CD4-positive, alpha-beta T cell treated with Interleukin-21 for 1 hour (primary cell): ENCODE measurements at regions not wholly inside any gene's neighbourhood (a gene's known extent, or its start where the extent isn't known, plus 50 kb on each side); places are given as distances from the start of the nearest gene placed in this dataset.

Source experiments
- DNase-seq: peaks from one replicate; pipeline ENCODE4 v3.0.0-alpha.2; 2020

GRCh38 chr2:165033402-165033801 lies 78.1 kb upstream of the SLC38A11 start:
- no peak for DNase-seq

DNA sequence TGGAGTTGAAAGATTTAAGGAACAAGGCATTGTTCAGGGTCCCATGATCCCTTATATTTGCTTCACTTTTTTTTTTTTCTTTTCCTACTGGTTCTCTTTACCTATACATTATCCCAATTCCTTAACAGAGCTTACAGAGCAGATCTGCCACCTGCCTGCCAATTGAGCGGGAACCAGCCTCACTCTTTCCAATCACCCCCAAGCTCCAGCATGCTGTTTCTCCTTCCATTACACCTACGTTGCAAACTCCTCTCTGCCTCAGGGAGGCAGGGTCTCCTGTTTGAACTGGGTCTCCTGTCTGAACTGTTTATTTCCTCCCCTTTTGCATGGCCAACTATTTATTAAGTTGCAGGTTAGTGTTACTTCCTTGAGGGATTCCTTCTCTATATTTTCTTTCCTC lies 77.2 kb upstream of the SLC38A11 start:
- no peak for DNase-seq

DNA sequence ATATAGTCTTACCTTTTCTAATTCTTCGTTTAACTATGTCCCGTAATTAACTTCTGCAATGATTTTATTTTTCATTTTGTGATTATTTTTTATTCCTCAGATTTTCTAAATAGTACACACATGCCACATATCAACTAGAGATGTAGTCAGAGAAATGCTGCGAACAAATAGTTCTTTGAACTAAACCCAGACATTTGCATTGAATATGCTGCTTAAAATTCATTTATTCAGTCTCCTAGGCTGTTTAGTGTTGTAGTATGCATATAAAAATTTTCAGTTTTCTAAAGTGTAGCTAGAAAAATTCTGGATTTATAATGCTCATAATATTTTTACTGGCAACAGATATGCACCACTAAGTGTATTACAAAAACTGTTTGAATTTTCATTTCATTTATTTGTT lies 68.9 kb upstream of the SLC38A11 start:
- DNase-seq, result no peak

GRCh38 chr2:165022781-165023180 lies 67.5 kb upstream of the SLC38A11 start:
- no peak for DNase-seq

- no peak for DNase-seq
Observed at GRCh38 chr2:165017966-165018596, 62.8 kb upstream of the SLC38A11 start.

- no peak for DNase-seq
Observed at GRCh38 chr2:165016772-165017411, 61.6 kb upstream of the SLC38A11 start.

GRCh38 chr2:165015052-165015642 lies 59.8 kb upstream of the SLC38A11 start:
- DNase-seq, result peak; percentile 40

DNA sequence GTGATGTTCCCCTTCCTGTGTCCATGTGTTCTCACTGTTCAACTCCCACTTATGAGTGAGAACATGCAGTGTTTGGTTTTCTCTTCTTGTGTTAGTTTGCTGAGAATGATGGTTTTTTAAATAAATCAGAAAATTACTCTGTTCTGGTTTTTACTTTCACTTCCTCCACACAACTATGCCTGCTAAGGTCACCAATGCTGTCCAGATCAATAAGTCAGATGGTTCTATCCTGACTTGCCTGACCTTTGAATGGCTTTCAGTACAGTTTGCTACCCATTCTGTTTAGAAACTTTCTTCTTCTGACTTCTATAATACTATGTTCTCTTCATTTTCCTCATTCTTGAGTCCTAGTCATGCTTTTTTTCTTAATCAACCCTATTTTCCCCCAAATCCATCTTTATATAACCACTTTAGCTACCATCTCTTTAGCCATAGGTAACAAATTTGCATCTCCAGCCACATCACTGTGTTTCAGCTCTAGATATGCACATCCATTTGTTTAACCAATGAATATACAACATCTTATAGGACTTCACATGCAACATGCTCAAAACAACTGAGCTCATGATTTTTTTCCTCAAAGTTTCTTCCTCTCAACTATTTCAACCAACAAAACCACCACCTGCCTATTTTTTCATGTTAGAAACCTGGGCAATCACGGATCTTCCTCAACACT lies 58.8 kb upstream of the SLC38A11 start:
- DNase-seq, result no peak

- DNase-seq, result no peak
Observed at GRCh38 chr2:165011199-165011598, 55.9 kb upstream of the SLC38A11 start.

GRCh38 chr2:165010556-165010955 lies 55.2 kb upstream of the SLC38A11 start:
- DNase-seq, result no peak

DNA sequence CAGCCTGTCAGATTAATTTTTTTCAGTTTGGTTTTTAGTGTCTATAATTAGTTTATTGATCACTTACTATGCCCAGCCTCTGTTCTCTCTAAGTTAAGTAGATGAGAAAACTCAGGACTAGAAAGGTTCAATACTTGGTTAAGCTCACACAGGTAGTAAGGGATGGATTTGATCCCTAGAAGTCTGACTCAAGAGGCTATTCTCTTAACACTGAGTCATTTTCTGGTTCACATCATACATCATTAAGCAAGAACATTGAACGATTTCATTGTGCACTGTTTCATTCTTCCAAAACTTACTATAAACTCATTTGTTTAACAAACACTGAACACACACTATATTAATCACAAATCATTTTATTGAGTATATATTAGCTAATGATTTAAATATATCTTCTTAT lies 54.1 kb upstream of the SLC38A11 start:
- no peak for DNase-seq

GRCh38 chr2:165008730-165009315 lies 53.5 kb upstream of the SLC38A11 start:
- no peak for DNase-seq

DNA sequence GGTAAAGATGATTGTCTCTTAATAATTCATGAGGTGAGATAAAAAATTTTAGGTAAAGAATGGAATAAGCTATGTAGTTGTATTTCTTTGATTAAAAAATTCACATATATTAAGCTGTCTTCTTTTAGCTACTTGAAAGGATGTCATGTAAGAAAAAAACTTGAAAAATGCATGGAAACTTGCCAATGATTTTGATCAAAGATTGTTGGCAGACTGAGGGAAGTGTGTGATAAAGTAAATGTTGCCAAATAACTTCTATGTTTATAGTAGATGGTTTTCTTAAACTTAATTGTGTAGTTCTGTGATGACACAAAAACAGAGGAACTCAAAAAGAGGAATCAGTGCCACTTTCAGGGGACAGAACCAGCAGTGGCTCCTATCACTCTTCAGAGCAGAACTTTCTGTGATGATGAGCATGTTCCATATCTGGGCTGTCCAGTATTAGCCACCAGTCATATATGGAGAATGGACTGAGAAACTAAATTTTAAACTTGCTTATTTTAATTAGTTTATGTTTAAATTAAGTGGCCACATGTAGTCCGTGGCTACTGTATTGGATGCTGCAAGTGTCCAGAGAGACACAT lies 51.9 kb upstream of the SLC38A11 start:
- DNase-seq, result no peak
